NB4 (cell line): ENCODE measurements at regions not wholly inside any gene's neighbourhood (a gene's known extent, or its start where the extent isn't known, plus 50 kb on each side); places are given as distances from the start of the nearest gene placed in this dataset.
"Not testable (repeated sequence)": the region's sequence is repeated elsewhere in the genome, so short reads cannot be mapped to it uniquely, and the experiment has no call there.

Experiments used
- DNase-seq: peaks from one replicate; pipeline ENCODE4 v3.0.0; 2010; ENCODE audit warnings: low read depth
- H3K4me3 ChIP-seq: one replicate; pipeline ENCODE4 v1.5.1; 2011; ENCODE audit warnings: mild to moderate bottlenecking, low read depth, low read length, moderate library complexity
- MAX ChIP-seq: IDR thresholded peaks from 2 replicates; pipeline ENCODE4 v1.6.1; 2011; ENCODE audit warnings: low read depth, low read length
- MYC ChIP-seq: IDR thresholded peaks from 2 replicates; pipeline ENCODE4 v1.6.1; 2011; ENCODE audit warnings: low read depth, low read length
- POLR2A ChIP-seq: IDR thresholded peaks from 2 replicates; pipeline ENCODE4 v1.6.1; 2011; ENCODE audit warnings: mild to moderate bottlenecking; ENCODE audit not compliant: insufficient read length; ENCODE audit errors: extremely low read depth
- TF ChIP-seq, protein P1 (sequence below): IDR thresholded peaks from one replicate; pipeline ENCODE4 v1.5.1; 2012; ENCODE audit warnings: low read depth, low read length

- DNase-seq: no peak
- H3K4me3 ChIP-seq: no peak overlapping the region
- no peak for TF ChIP-seq POLR2A
- TF ChIP-seq MAX: no peak
- TF ChIP-seq MYC: no peak
- TF ChIP-seq, protein P1, sequence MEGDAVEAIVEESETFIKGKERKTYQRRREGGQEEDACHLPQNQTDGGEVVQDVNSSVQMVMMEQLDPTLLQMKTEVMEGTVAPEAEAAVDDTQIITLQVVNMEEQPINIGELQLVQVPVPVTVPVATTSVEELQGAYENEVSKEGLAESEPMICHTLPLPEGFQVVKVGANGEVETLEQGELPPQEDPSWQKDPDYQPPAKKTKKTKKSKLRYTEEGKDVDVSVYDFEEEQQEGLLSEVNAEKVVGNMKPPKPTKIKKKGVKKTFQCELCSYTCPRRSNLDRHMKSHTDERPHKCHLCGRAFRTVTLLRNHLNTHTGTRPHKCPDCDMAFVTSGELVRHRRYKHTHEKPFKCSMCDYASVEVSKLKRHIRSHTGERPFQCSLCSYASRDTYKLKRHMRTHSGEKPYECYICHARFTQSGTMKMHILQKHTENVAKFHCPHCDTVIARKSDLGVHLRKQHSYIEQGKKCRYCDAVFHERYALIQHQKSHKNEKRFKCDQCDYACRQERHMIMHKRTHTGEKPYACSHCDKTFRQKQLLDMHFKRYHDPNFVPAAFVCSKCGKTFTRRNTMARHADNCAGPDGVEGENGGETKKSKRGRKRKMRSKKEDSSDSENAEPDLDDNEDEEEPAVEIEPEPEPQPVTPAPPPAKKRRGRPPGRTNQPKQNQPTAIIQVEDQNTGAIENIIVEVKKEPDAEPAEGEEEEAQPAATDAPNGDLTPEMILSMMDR: no peak
Measured at GRCh38 chr14:40674502-40674901, 932.2 kb upstream of the LRFN5 start.

DNA sequence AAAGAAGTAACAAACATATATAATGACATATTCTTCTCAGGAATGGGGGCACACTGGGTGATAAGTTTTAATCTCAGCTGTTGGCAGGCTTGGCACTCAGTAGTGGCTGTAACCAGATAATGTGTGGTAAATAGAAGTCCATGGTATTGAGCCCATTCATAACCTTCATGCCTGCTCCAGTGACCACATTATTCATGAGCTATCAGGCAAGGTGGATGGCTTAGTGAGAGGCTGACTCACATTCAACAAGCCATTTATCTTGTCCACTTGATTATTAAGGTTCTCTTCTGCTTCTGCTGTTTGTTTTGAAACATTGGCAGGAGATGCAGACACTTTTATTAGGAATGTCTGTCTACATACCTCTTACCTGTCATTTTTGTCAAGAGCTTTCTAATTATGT lies 950.4 kb upstream of the LRFN5 start:
- DNase-seq: no peak
- H3K4me3 ChIP-seq: no peak overlapping the region

DNA sequence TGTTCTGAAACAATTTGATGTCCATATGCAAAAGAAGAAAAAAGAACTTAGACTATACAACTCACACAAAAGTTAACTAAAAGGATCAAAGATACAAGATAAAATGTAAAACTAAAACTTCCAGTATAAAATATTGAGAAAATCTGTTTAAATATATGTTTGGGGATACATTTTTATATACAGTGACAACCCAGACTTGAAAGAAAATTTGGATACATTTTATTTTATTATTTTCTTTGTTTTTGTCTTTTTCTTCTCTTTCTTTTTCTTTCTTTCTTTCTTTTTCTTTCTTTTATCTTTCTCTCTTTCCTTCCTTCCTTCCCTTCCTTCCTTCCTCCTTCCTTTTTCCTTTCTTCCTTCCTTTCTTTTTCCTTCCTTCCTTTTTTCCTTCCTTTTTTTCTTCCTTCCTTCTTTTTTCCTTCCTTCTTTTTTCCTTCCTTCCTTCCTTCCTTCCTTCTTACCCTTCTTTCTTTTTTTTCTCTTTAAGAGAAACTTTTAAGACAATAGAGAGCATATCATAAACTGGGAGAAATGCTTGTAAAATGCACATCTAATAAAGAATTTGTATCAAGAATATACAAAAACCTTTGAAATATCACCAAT lies 954.5 kb upstream of the LRFN5 start:
- TF ChIP-seq MAX: no peak
- no peak for TF ChIP-seq MYC
- TF ChIP-seq, protein P1: no peak
- no peak for TF ChIP-seq POLR2A
- no peak for DNase-seq
- H3K4me3 ChIP-seq: no peak overlapping the region

More for the DNA sequence above, 950.4 kb upstream of the LRFN5 start:
- TF ChIP-seq, protein P1: no peak
- no peak for TF ChIP-seq MYC
- no peak for TF ChIP-seq MAX
- no peak for TF ChIP-seq POLR2A

DNA sequence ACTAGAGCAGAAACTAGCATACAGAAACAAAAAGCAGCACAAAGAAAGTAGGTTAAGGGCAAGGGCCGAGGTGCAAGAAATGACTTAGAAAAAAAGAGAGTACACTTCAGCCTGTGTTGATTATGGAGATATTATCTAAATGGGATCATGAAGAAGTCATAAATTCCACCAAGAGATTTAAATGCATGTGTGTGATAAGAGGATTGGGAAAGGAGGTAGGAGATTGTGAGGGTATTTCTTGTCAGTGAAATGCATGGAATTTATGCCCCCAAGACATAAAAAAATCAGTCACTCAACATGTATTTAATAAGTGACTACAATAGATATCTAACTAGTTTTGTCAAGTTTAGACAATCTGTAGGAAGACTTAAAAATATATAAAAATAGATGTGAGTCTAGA lies 976.2 kb upstream of the LRFN5 start:
- TF ChIP-seq MAX (no peak), MYC (no peak), POLR2A (no peak)
- TF ChIP-seq, protein P1: no peak
- no peak overlapping the region for H3K4me3 ChIP-seq
- no peak for DNase-seq

- H3K4me3 ChIP-seq: not testable (repeated sequence)
Measured at GRCh38 chr14:40629551-40630137, 977.0 kb upstream of the LRFN5 start.

GRCh38 chr14:40629144-40629543 lies 977.5 kb upstream of the LRFN5 start:
- no peak for DNase-seq
- no peak overlapping the region for H3K4me3 ChIP-seq

More at GRCh38 chr14:40629551-40630137, 977.0 kb upstream of the LRFN5 start:
- not testable (repeated sequence) for DNase-seq

More at GRCh38 chr14:40629144-40629543, 977.5 kb upstream of the LRFN5 start:
- TF ChIP-seq POLR2A: no peak
- TF ChIP-seq, protein P1: no peak
- TF ChIP-seq MYC: no peak
- TF ChIP-seq MAX: no peak
